GM19455 (cell line): ENCODE measurements at regions not wholly inside any gene's neighbourhood (a gene's known extent, or its start where the extent isn't known, plus 50 kb on each side); places are given as distances from the start of the nearest gene placed in this dataset.

ENCODE experiments used
- ATAC-seq: cut with Tn5 transposase; IDR thresholded peaks from one replicate; pipeline ENCODE4 v1.9.1; 2021; ENCODE audit not compliant: unreplicated experiment

DNA sequence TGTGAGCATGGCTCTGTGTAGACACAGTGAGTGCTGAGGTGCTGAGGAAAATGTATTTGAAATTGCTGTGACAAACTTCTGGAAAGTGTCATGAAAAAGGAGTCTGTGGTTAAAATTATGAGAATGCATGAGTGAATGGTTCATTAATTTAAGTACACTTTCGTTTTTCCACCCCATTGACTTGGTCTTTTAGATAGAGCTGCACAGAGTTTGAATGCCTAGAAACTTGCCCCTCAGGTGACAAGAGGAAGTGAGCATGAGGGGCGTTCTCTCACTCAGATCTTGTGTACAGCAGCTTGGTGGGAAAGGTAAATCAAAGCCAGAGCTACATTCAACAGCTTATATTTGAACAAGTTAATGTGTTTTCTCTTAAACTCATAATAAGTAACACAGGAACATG lies 296.8 kb downstream of the WDR72 start:
- ATAC-seq = no peak

- ATAC-seq = no peak
Measured at GRCh38 chr15:53461677-53462076, 297.8 kb downstream of the WDR72 start.

- ATAC-seq = no peak
Measured at GRCh38 chr15:53458736-53459135, 300.7 kb downstream of the WDR72 start.

- ATAC-seq = no peak
Measured at GRCh38 chr15:53457479-53457878, 302.0 kb downstream of the WDR72 start.

DNA sequence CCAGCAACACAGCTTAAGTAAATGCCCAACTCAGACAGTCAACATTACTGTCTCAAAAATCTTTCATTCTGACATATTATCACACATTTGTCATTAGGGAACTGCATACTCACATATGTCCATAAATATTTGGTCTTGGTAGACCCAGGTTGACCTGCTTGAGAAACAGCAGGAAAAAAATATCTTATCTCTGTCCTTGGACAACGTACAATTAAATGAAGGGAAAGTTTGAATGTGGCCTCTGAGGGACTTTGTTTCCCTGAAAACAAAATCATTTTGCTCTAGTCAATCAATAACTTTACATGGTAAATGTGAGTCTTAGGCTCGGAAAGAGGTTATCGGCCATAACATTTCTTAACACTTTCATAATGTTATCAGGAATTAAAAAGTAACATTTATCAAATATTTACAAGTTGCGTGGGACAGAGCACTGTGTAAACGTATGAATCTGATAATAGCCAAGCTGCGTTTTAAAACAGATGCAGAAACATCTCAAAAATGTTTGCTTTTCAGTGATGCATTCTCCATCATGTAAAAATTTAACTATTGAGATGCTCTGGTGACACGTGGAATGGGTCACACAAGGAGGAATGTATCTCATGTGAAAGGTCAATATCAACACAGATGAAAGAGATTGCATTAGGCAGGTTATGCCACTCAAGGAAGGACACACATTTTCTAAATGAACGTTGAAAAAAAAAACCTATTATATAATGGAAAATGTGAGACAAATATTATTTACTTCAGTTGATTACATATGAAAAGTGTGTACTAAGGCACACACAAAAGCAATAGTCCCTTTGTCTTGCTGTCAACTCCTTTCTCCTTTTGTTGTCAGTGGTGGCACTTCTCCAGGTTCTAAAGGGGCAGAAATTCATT lies 304.4 kb downstream of the WDR72 start:
- ATAC-seq = no peak

DNA sequence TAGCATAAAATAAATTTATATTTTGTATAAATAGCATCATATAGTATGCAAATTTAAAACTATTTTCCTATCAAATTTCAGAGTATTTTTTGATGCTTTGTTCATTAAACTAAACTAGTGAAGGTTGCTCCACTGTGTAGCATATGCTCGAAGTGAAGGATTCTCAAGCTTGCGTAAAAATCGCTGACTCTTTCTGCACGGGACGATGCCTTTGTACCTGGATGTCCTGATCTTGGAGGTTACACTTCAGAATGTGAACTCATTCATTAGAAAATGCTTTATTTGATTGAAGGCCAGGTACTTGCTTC lies 305.0 kb downstream of the WDR72 start:
- no peak for ATAC-seq

DNA sequence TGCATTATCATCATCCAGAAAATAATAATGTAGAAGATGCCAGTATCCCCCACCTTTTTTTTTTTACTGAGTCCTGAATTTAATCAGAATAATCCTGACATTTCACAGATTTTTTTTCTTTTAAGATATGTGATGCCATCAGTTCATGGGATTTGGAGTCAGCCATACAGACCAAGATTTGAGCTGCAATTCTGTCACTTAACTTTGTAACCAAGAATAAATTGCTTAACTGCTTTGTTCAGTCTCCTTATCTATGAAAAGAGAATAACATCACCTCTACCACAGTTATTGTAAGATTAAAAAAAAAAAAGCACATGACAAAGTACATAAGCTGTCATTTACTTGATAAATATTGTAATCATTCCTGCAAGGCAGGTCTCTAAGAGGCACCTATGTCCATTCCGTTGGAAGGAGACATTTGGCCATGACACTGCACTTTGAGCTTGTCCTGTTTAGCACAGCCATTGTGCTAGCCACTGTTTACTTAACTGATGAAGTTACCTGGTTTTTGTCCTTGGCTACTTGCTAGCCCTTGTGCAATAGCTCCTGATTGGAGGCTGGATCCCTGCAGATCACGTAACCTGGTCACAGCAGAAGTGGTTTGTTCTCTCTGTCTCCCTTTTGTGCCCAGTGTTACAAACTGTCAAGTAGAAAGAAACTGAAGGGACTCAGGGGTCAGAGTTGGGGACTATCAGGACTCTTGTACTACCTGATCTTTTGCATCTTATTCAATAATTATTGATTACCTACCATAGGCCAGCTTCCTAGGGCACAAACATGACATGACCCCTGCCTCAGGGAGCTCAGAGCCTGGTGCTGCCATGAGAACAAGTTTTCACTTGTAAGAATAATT lies 306.0 kb downstream of the WDR72 start:
- ATAC-seq = no peak

DNA sequence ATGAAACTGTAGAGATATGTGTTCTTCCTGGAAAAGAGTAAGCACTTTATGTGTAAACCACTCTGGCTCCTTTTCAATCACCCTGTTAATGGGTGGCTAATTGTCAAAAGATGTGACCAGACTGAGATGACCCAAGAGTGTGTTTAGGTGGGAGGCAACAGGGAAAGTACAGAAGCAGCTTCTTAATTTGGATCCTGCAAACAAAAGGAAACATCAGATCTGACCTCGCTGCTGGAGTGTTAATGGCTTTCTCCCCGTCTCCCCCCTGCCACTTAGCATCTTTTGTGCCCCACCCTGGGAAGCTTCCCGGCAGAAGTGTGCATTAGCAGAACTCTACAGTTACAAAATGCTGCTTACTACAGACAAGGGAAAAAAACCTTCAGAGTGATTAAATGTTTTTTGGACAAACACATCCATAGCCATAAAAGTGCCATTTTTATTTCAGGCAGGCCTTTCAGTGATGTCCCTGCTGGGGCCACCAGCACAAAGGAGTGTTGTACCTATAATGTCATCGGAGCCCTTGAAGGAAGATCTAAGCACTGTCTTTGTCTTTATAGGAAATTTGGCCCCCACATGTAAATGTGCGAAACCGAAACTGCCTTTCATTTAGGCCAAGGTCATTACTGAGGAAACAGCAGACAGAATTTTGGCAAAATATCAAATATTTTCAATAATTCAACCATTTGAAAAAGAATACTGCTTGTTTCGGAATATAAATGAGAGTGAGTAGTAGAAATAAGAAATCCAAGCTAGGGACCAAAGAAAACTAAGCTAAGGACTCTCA lies 311.0 kb downstream of the WDR72 start:
- ATAC-seq = no peak

DNA sequence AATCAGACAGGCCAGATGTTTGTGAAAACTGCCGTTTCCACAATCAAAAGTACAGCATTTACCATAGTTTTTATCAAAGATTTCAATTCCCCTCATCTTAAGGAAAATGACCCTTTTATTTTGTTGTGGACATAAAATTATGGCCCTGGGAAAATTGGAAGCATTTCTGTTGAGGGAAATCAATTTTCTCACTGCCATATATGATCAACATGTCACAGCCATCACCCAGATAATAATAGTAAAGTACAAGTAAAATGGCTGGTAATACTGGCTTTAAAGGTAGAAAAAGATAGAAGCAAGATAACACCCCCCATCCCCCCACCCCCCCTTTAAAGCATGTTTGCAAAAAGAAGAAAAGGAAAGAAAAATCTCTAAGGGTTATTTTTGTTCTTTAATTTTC lies 311.7 kb downstream of the WDR72 start:
- ATAC-seq = no peak

GRCh38 chr15:53447053-53447574 lies 312.3 kb downstream of the WDR72 start:
- no peak for ATAC-seq

DNA sequence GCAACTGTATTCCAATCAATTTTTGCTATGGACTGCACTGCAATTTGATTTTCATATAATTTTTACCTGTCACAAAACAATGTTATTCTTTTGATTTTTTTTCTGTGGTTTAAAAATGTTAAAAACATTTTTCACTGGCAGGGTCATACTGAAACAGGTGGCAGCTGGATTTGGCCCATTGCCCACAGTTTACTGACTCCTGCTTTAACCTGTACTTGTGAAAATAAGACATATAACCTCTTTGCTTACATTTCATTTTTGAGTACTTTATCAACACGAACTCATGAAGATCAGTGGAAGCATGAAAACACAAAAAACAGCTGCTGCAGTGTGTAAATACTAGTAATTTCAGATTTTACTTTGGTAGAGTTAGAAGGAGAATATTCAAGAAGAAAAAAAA lies 313.1 kb downstream of the WDR72 start:
- no peak for ATAC-seq

- ATAC-seq = no peak
Measured at GRCh38 chr15:53445531-53445930, 313.9 kb downstream of the WDR72 start.

DNA sequence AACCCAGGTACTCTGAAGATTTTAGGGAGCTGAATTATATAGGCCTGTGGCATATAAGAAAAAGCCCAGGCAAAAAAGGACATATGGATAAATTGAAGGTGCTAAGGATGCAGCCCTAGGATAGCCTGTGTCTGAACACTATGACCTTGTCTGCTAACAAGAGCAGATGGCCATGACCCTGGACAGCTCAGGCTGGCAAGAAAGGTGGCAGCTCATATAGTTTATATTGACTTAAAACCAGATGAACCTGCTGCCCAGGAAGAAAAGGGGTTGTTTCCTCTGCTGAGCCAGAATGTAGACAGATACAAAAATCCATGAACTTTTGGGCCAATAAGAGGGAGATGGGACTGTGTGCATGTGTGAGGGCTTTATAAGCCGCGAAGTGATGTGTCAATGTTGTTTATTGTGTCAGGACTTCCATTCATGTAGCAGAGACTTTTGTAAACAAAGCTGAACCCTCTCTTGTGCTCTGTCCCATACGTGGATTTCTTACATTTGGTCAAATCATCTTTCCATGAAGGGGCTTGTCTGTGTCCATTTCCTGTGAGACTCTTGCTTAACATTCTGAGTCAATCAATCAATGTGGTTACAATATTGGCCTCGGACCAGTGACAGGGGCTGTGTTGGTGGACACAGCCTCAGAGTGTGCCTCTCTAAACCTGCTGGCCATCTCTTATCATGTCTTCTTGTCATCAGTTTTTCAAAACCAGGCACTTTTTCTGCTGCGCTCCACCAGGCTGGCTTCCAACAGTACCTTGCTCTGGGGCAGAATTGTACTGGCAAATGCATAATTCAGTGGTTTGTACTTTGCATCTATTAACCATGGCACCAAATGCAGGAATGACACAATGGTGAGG lies 321.2 kb downstream of the WDR72 start:
- ATAC-seq = no peak

- no peak for ATAC-seq
Measured at GRCh38 chr15:53437366-53437765, 322.1 kb downstream of the WDR72 start.

- ATAC-seq = no peak
Measured at GRCh38 chr15:53434174-53434678, 325.2 kb downstream of the WDR72 start.

- ATAC-seq = no peak
Measured at GRCh38 chr15:53416219-53416940, 343.1 kb downstream of the WDR72 start.

- no peak for ATAC-seq
Measured at GRCh38 chr15:53414167-53414566, 345.3 kb downstream of the WDR72 start.

GRCh38 chr15:53412542-53412941 lies 346.9 kb downstream of the WDR72 start:
- ATAC-seq = no peak

DNA sequence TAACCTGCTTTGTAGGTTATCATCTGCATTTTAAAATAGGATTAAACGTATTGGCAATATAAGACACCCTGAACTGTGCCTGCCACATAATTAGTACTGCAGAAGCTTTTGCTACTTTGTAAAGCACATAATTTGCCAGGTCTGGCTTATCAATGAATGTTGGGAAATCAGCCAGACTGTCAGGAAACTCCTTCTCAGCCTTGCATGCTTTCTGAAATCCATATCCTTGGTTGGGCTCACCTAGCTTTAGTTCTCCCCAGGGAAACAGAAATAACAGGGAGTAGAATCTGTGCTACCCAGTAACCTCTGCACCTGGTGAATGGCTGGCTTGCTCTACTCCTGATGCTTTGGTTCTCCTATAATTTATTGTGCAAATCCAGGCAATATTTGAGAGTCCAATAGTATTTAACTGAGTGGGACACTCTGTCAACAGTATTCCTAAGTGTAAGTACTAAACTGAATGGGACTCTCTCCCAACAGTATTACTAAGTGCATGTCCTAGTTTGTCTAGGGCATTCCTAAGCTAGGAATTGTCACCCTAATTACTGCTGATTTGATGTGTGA lies 354.5 kb downstream of the WDR72 start:
- no peak for ATAC-seq
